PC-3 (cell line): ENCODE measurements at regions not wholly inside any gene's neighbourhood (a gene's known extent, or its start where the extent isn't known, plus 50 kb on each side); places are given as distances from the start of the nearest gene placed in this dataset.

Source experiments
- CTCF ChIP-seq: fragments of 300-600 bp; sonication (generic); conservative IDR thresholded peaks from 2 replicates; pipeline ENCODE4 v1.5.1; 2017; ENCODE audit warnings: antibody characterized with exemption, low read depth, mild to moderate bottlenecking, low read length
- EZH2 ChIP-seq: fragments of 300-600 bp; sonication (generic); IDR thresholded peaks from one replicate; pipeline ENCODE4 v1.6.1; 2017; ENCODE audit warnings: antibody characterized with exemption, mild to moderate bottlenecking, low read length; ENCODE audit not compliant: unreplicated experiment

- TF ChIP-seq EZH2 = no peak
- no peak for TF ChIP-seq CTCF
These were observed 241.9 kb downstream of the PTPRU start for GRCh38 chr1:29478151-29478791.
